ENCODE measurements at regions not wholly inside any gene's neighbourhood (a gene's known extent, or its start where the extent isn't known, plus 50 kb on each side); places are given as distances from the start of the nearest gene placed in this dataset.

GRCh38 chr9:129469988-129470316 lies 150.9 kb downstream of the C9orf50 start:
- Mint-ChIP-seq H3K4me1 (ENCODE audit: low read depth) (no peaks in the 10 kb centered on the region), H3K27me3 (no peaks in the 10 kb centered on the region), H3K27ac (no peak overlapping the region), H3K9me3 (no peaks in the 10 kb centered on the region), H3K36me3 (ENCODE audit: low read depth) (no peaks in the 10 kb centered on the region), H3K4me3 (no peak overlapping the region)
- POLR2A ChIA-PET = no interaction called here
- ATAC-seq (ENCODE audit: poor library complexity) = no peak
- intact Hi-C loops (cut with DNase I, micrococcal nuclease) = no loop called here
- Histone ChIP-seq H3K4me1 (ENCODE audit: insufficient read depth, low read length) (peaks cover 10% of the 10 kb centered on the region), H3K36me3 (ENCODE audit: insufficient read depth, low read length) (no peaks in the 10 kb centered on the region), H3K27me3 (ENCODE audit: control insufficient read depth in 1 of 2, insufficient read depth in 2 of 2, low read length in 2 of 2) (peaks cover 0 to 2% of the 10 kb centered on the region in 2 experiments), H3K4me3 (ENCODE audit: low read length) (no peak overlapping the region), H3K9me3 (ENCODE audit: control insufficient read depth in 1 of 2, insufficient read depth in 1 of 2, low read length in 2 of 2) (peaks cover 3 to 8% of the 10 kb centered on the region in 2 experiments), H3K27ac (ENCODE audit: low read depth in 1 of 2, low read length in 2 of 2) (no peak overlapping the region)
- DNase-seq = no peak
- no peak for TF ChIP-seq CTCF (IDR thresholded peaks at IDR 0.05)
- CTCF ChIA-PET = no interaction called here

GRCh38 chr9:129469188-129469987 lies 151.5 kb downstream of the C9orf50 start:
- Histone ChIP-seq H3K36me3 (ENCODE audit: insufficient read depth, low read length) (no peaks in the 10 kb centered on the region), H3K27ac (ENCODE audit: low read depth in 1 of 2, low read length in 2 of 2) (no peak overlapping the region), H3K4me3 (ENCODE audit: low read length) (no peak overlapping the region), H3K27me3 (ENCODE audit: control insufficient read depth in 1 of 2, insufficient read depth in 2 of 2, low read length in 2 of 2) (no peaks in the 10 kb centered on the region), H3K9me3 (ENCODE audit: control insufficient read depth in 1 of 2, insufficient read depth in 1 of 2, low read length in 2 of 2) (peaks cover 0 to 3% of the 10 kb centered on the region in 2 experiments), H3K4me1 (ENCODE audit: insufficient read depth, low read length) (peaks cover 14% of the 10 kb centered on the region)
- POLR2A ChIA-PET = no interaction called here
- intact Hi-C loops (cut with DNase I, micrococcal nuclease) = no loop called here
- ATAC-seq (ENCODE audit: poor library complexity) (no peak), DNase-seq (no peak)
- TF ChIP-seq CTCF (IDR thresholded peaks at IDR 0.05) = no peak
- Mint-ChIP-seq H3K4me3 (no peak overlapping the region), H3K27ac (no peak overlapping the region), H3K27me3 (no peaks in the 10 kb centered on the region), H3K36me3 (ENCODE audit: low read depth) (no peaks in the 10 kb centered on the region), H3K9me3 (no peaks in the 10 kb centered on the region), H3K4me1 (ENCODE audit: low read depth) (no peaks in the 10 kb centered on the region)
- CTCF ChIA-PET = no interaction called here

- no peaks in the 10 kb centered on the region for H3K36me3 Mint-ChIP-seq (ENCODE audit: low read depth)
- POLR2A ChIA-PET = no interaction called here
- CTCF ChIA-PET = no interaction called here
- H3K4me3 ChIP-seq (ENCODE audit: low read length) = no peak overlapping the region
- no peaks in the 10 kb centered on the region for H3K9me3 Mint-ChIP-seq
- H3K4me3 Mint-ChIP-seq = no peak overlapping the region
- H3K4me1 Mint-ChIP-seq (ENCODE audit: low read depth) = no peaks in the 10 kb centered on the region
- TF ChIP-seq CTCF (IDR thresholded peaks at IDR 0.05) = no peak
- H3K27me3 Mint-ChIP-seq = no peaks in the 10 kb centered on the region
- no peak overlapping the region for H3K27ac Mint-ChIP-seq
- peaks cover 14% of the 10 kb centered on the region for H3K4me1 ChIP-seq (ENCODE audit: insufficient read depth, low read length)
- H3K27me3 ChIP-seq (ENCODE audit: control insufficient read depth in 1 of 2, insufficient read depth in 2 of 2, low read length in 2 of 2) = no peaks in the 10 kb centered on the region
- ATAC-seq (ENCODE audit: poor library complexity) (no peak), DNase-seq (no peak)
- intact Hi-C loops (cut with DNase I, micrococcal nuclease) = no loop called here
- no peaks in the 10 kb centered on the region for H3K9me3 ChIP-seq (ENCODE audit: control insufficient read depth in 1 of 2, insufficient read depth in 1 of 2, low read length in 2 of 2)
- no peaks in the 10 kb centered on the region for H3K36me3 ChIP-seq (ENCODE audit: insufficient read depth, low read length)
- H3K27ac ChIP-seq (ENCODE audit: low read depth in 1 of 2, low read length in 2 of 2) = no peak overlapping the region
These were observed 152.9 kb downstream of the C9orf50 start for GRCh38 chr9:129467739-129468666.

Data from CD4-positive, alpha-beta T cell (primary cell).